H1 (cell line): ENCODE measurements at regions not wholly inside any gene's neighbourhood (a gene's known extent, or its start where the extent isn't known, plus 50 kb on each side); places are given as distances from the start of the nearest gene placed in this dataset.

Experiments
- CTCF ChIA-PET: fragments of 300-600 bp; sonication (Branson Sonifier 250); formaldehyde crosslinking; loops from one replicate; lab custom pipeline; 2021; ENCODE audit not compliant: partially characterized antibody; lab: Charles Lee
- POLR2A ChIA-PET: fragments of 300-600 bp; sonication (Branson Sonifier 250); formaldehyde crosslinking; loops from one replicate; lab custom pipeline; 2021; ENCODE audit warnings: inconsistent platforms; ENCODE audit not compliant: partially characterized antibody; lab: Charles Lee
- DNase-seq, 2 experiments: peaks; one replicate each; pipeline versions ENCODE4 v3.0.0 to v3.0.0-alpha.2; 2010 to 2022; ENCODE audit warnings: low spot score in 2 of 2, low read depth in 1 of 2, mixed read lengths in 1 of 2
- FAIRE-seq: peaks from 2 replicates; lab custom pipeline; 2011; peaks lifted over from hg19 to GRCh38; lab: Jason Lieb, UNC
- H2AFZ ChIP-seq: 2 replicates; pipeline ENCODE4 v1.8.1; 2012; ENCODE audit warnings: low read length, inconsistent platforms
- H2AK5ac ChIP-seq: 2 replicates; pipeline ENCODE4 v1.6.1; 2013; ENCODE audit warnings: low read depth, low read length
- H2BK120ac ChIP-seq: replicated peaks from 2 replicates; pipeline ENCODE3; 2013; ENCODE audit warnings: low read depth, low read length, inconsistent platforms
- H2BK12ac ChIP-seq: 2 replicates; pipeline ENCODE4 v1.6.1; 2013; ENCODE audit warnings: low read depth, low read length
- H2BK15ac ChIP-seq: 2 replicates; pipeline ENCODE4 v1.6.1; 2013; ENCODE audit warnings: low read length
- H2BK20ac ChIP-seq: 2 replicates; pipeline ENCODE4 v1.6.1; 2013; ENCODE audit warnings: low read length
- H2BK5ac ChIP-seq: 2 replicates; pipeline ENCODE4 v1.6.1; 2013; ENCODE audit warnings: low read depth, low read length
- H3K14ac ChIP-seq: 2 replicates; pipeline ENCODE4 v1.6.1; 2013; ENCODE audit warnings: inconsistent platforms; ENCODE audit not compliant: insufficient read length
- H3K18ac ChIP-seq: 2 replicates; pipeline ENCODE4 v1.6.1; 2013; ENCODE audit warnings: low read length; ENCODE audit errors: extremely low read depth
- H3K23ac ChIP-seq: 2 replicates; pipeline ENCODE4 v1.6.1; 2013; ENCODE audit warnings: inconsistent platforms; ENCODE audit not compliant: insufficient read length
- H3K23me2 ChIP-seq: 2 replicates; pipeline ENCODE4 v1.6.1; 2013; ENCODE audit warnings: low read depth, low read length
- H3K27ac ChIP-seq: 2 replicates; pipeline ENCODE4 v1.6.1; 2011; ENCODE audit warnings: low read depth, low read length, inconsistent platforms
- H3K27me3 ChIP-seq, 4 experiments: replicated peaks in 1 of 4; 1 replicate in 1 of 4; 2 replicates in 3 of 4; pipeline versions ENCODE4 v1.6.1 to v1.8.1; 2011 to 2013; ENCODE audit warnings: low read length in 3 of 4, mild to moderate bottlenecking in 3 of 4, inconsistent platforms in 2 of 4, mixed read lengths in 2 of 4, moderate library complexity in 1 of 4; ENCODE audit not compliant: control insufficient read depth in 3 of 4, insufficient read depth in 3 of 4; ENCODE audit errors: extremely low read depth in 1 of 4
- H3K36me3 ChIP-seq, 4 experiments: 2 replicates each; pipeline versions ENCODE4 v1.6.1 to v1.8.1; 2011 to 2013; ENCODE audit warnings: mild to moderate bottlenecking in 4 of 4, low read length in 3 of 4, moderate library complexity in 2 of 4, control low read depth in 1 of 4, inconsistent platforms in 1 of 4; ENCODE audit not compliant: insufficient read depth in 4 of 4, control insufficient read depth in 2 of 4
- H3K4ac ChIP-seq: replicated peaks from 2 replicates; pipeline ENCODE3; 2013; ENCODE audit warnings: low read length, low read depth, mixed read lengths, inconsistent platforms; ENCODE audit not compliant: insufficient read length
- H3K4me1 ChIP-seq, 4 experiments: replicated peaks in 1 of 4; 1 replicate in 1 of 4; 2 replicates in 3 of 4; pipeline versions ENCODE4 v1.6.1 to v1.8.1; 2011 to 2013; ENCODE audit warnings: low read length in 3 of 4, inconsistent platforms in 2 of 4, mixed read lengths in 1 of 4; ENCODE audit not compliant: insufficient read depth in 4 of 4, control insufficient read depth in 3 of 4
- H3K4me2 ChIP-seq, 2 experiments: 2 replicates each; pipeline versions ENCODE4 v1.6.1 to v1.8.1; 2011 to 2013; ENCODE audit warnings: low read depth in 2 of 2, low read length in 2 of 2, control low read depth in 1 of 2, inconsistent platforms in 1 of 2, mild to moderate bottlenecking in 1 of 2; ENCODE audit not compliant: insufficient read depth in 1 of 2
- H3K4me3 ChIP-seq, 4 experiments: fragments of 200-600, 300-600 bp in 1 of 4; sonication (generic), shearing (Covaris generic), sonication (Bioruptor Twin) in 1 of 4; 2 replicates each; pipeline versions ENCODE4 v1.5.1 to v1.8.1; 2011 to 2016; ENCODE audit warnings: low read length in 4 of 4, low read depth in 3 of 4, control low read depth in 2 of 4, inconsistent platforms in 2 of 4, mild to moderate bottlenecking in 2 of 4, mixed read lengths in 1 of 4, moderate library complexity in 1 of 4; ENCODE audit not compliant: insufficient read depth in 2 of 4; ENCODE audit errors: extremely low read depth in 1 of 4
- H3K56ac ChIP-seq: replicated peaks from 2 replicates; pipeline ENCODE3; 2013; ENCODE audit warnings: low read depth, mild to moderate bottlenecking, mixed read lengths, low read length, inconsistent platforms; ENCODE audit not compliant: insufficient read length
- H3K79me1 ChIP-seq: 2 replicates; pipeline ENCODE4 v1.6.1; 2013; ENCODE audit warnings: low read depth, low read length, control low read depth
- H3K79me2 ChIP-seq, 2 experiments: 2 replicates each; pipeline versions ENCODE4 v1.6.1 to v1.8.1; 2012 to 2013; ENCODE audit warnings: low read length in 2 of 2, mild to moderate bottlenecking in 2 of 2, inconsistent platforms in 1 of 2; ENCODE audit not compliant: insufficient read depth in 2 of 2, control insufficient read depth in 1 of 2
- H3K9ac ChIP-seq, 4 experiments: replicated peaks in 1 of 4; 1 replicate in 1 of 4; 2 replicates in 3 of 4; pipeline versions ENCODE4 v1.6.1 to v1.8.1; 2011 to 2013; ENCODE audit warnings: low read depth in 3 of 4, low read length in 3 of 4, control low read depth in 2 of 4, mild to moderate bottlenecking in 2 of 4, moderate library complexity in 2 of 4, inconsistent platforms in 1 of 4; ENCODE audit errors: extremely low read depth in 1 of 4
- H3K9me3 ChIP-seq, 2 experiments: 2 replicates each; pipeline versions ENCODE4 v1.6.1 to v1.8.1; 2012 to 2013; ENCODE audit warnings: mild to moderate bottlenecking in 2 of 2, moderate library complexity in 2 of 2, control low read depth in 1 of 2, inconsistent platforms in 1 of 2, low read depth in 1 of 2, low read length in 1 of 2, mixed read lengths in 1 of 2; ENCODE audit not compliant: insufficient read depth in 2 of 2
- H4K20me1 ChIP-seq, 2 experiments: replicated peaks in 1 of 2; 2 replicates each; pipeline versions ENCODE3 to v1.8.1; 2011 to 2013; ENCODE audit warnings: inconsistent platforms in 2 of 2, low read length in 2 of 2, mild to moderate bottlenecking in 1 of 2; ENCODE audit not compliant: insufficient read depth in 2 of 2, control insufficient read depth in 1 of 2
- H4K5ac ChIP-seq: 2 replicates; pipeline ENCODE4 v1.6.1; 2013; ENCODE audit warnings: low read length, low read depth, mixed read lengths, inconsistent platforms; ENCODE audit not compliant: insufficient read length
- H4K8ac ChIP-seq: 2 replicates; pipeline ENCODE4 v1.8.0; 2013; ENCODE audit warnings: mild to moderate bottlenecking, moderate library complexity, low read length, inconsistent platforms; ENCODE audit not compliant: insufficient read depth; ENCODE audit errors: extremely low read depth
- H4K91ac ChIP-seq: replicated peaks from 2 replicates; pipeline ENCODE3; 2013; ENCODE audit warnings: low read length, mixed read lengths, inconsistent platforms; ENCODE audit not compliant: insufficient read length
- ATF3 ChIP-seq: IDR thresholded peaks from 2 replicates; pipeline ENCODE4 v1.6.1; 2011; ENCODE audit warnings: low read depth, mild to moderate bottlenecking, low read length; ENCODE audit not compliant: insufficient read depth
- BACH1 ChIP-seq: IDR thresholded peaks from 2 replicates; pipeline ENCODE4 v1.6.1; 2012; ENCODE audit warnings: low read length, improper control_type of control experiment
- CHD2 ChIP-seq: IDR thresholded peaks from 2 replicates; pipeline ENCODE4 v1.6.1; 2012; ENCODE audit warnings: low read length, improper control_type of control experiment
- HDAC6 ChIP-seq: IDR thresholded peaks from one replicate; pipeline ENCODE4 v1.7.1; 2012; ENCODE audit warnings: low read depth, mild to moderate bottlenecking, inconsistent platforms, low read length, moderate library complexity
- RBBP5 ChIP-seq: IDR thresholded peaks from 2 replicates; pipeline ENCODE4 v1.7.1; 2012; ENCODE audit warnings: low read depth, mild to moderate bottlenecking, inconsistent platforms, low read length, moderate library complexity, borderline replicate concordance
- RNF2 ChIP-seq: fragments of 200-900, 300-1000 bp; sonication (generic); IDR thresholded peaks from 2 replicates; pipeline ENCODE4 v1.7.1; 2016; ENCODE audit warnings: borderline replicate concordance, low read depth, mild to moderate bottlenecking, antibody characterized with exemption, low read length; ENCODE audit not compliant: poor library complexity, severe bottlenecking; ENCODE audit errors: missing control alignments
- SP2 ChIP-seq: IDR thresholded peaks from 2 replicates; pipeline ENCODE4 v1.6.1; 2012; ENCODE audit warnings: mild to moderate bottlenecking, low read length, inconsistent platforms
- TEAD4 ChIP-seq: IDR thresholded peaks from 2 replicates; pipeline ENCODE4 v1.6.1; 2012; ENCODE audit warnings: low read depth, low read length, inconsistent platforms, mixed read lengths
- WGBS, 2 experiments: shearing (Covaris generic) in 1 of 2; methylation state at CpG; one replicate each; pipeline versions ENCODE4 v1.1.6 to v1.1.7; 2013 to 2015; ENCODE audit warnings: low lambda C conversion rate in 2 of 2, mixed read lengths in 2 of 2, inconsistent platforms in 1 of 2, low coverage in 1 of 2, missing lambda C conversion rate in 1 of 2; ENCODE audit not compliant: insufficient replicate concordance in 2 of 2, insufficient coverage in 1 of 2, insufficient read length in 1 of 2; ENCODE audit errors: extremely low coverage in 1 of 2, missing lambda C conversion rate in 1 of 2; 5-methylcytosine and 5-hydroxymethylcytosine counted together
- TF ChIP-seq, protein P1 (sequence below): IDR thresholded peaks from 2 replicates; pipeline ENCODE4 v1.6.1; 2011; ENCODE audit warnings: low read length, improper control_type of control experiment

GRCh38 chr3:6733699-6734394 lies 127.1 kb upstream of the GRM7 start:
- no peak overlapping the region for H3K27ac ChIP-seq
- H2BK5ac ChIP-seq = no peak overlapping the region
- H3K9me3 ChIP-seq = no peaks in the 10 kb centered on the region
- no peak overlapping the region for H3K4me3 ChIP-seq
- no peak for DNase-seq
- no peak overlapping the region for H2AFZ ChIP-seq
- POLR2A ChIA-PET = no interaction called here
- H3K9ac ChIP-seq = no peak overlapping the region
- no peak overlapping the region for H4K91ac ChIP-seq
- H3K18ac ChIP-seq = no peak overlapping the region
- no peak overlapping the region for H3K14ac ChIP-seq
- TF ChIP-seq RBBP5 (no peak), ATF3 (no peak), BACH1 (no peak), TEAD4 (no peak), CHD2 (no peak), SP2 (no peak), RNF2 (no peak), HDAC6 (no peak)
- TF ChIP-seq, protein P1, sequence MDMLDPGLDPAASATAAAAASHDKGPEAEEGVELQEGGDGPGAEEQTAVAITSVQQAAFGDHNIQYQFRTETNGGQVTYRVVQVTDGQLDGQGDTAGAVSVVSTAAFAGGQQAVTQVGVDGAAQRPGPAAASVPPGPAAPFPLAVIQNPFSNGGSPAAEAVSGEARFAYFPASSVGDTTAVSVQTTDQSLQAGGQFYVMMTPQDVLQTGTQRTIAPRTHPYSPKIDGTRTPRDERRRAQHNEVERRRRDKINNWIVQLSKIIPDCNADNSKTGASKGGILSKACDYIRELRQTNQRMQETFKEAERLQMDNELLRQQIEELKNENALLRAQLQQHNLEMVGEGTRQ = no peak
- no peak overlapping the region for H2BK12ac ChIP-seq
- H3K23ac ChIP-seq = no peak overlapping the region
- no peak overlapping the region for H2BK120ac ChIP-seq
- no peaks in the 10 kb centered on the region for H3K79me2 ChIP-seq
- H4K20me1 ChIP-seq = no peaks in the 10 kb centered on the region
- WGBS, 2 experiments = 92% methylated on average over 5 of the region's 5 CpGs; no CpG with 5 or more reads in 1 of the 2 experiments
- H3K4me2 ChIP-seq = no peak overlapping the region
- no peaks in the 10 kb centered on the region for H3K36me3 ChIP-seq
- no peak overlapping the region for H3K56ac ChIP-seq
- H3K4ac ChIP-seq = no peak overlapping the region
- no peak overlapping the region for H2AK5ac ChIP-seq
- H3K79me1 ChIP-seq = no peaks in the 10 kb centered on the region
- no peak overlapping the region for H4K8ac ChIP-seq
- H4K5ac ChIP-seq = no peak overlapping the region
- H3K23me2 ChIP-seq = no peaks in the 10 kb centered on the region
- H2BK20ac ChIP-seq = no peak overlapping the region
- FAIRE-seq = no peak
- CTCF ChIA-PET = no interaction called here
- H3K4me1 ChIP-seq = no peaks in the 10 kb centered on the region
- no peak overlapping the region for H2BK15ac ChIP-seq
- H3K27me3 ChIP-seq = no peaks in the 10 kb centered on the region
